IPS-18a (cell line): ENCODE measurements at regions not wholly inside any gene's neighbourhood (a gene's known extent, or its start where the extent isn't known, plus 50 kb on each side); places are given as distances from the start of the nearest gene placed in this dataset.
"Not testable (repeated sequence)": the region's sequence is repeated elsewhere in the genome, so short reads cannot be mapped to it uniquely, and the experiment has no call there.

Experiments used
- H3K27ac ChIP-seq: one replicate; pipeline ENCODE4 v1.5.1; 2013; ENCODE audit warnings: low read length
- H3K27me3 ChIP-seq: one replicate; pipeline ENCODE4 v1.6.1; 2013; ENCODE audit warnings: mild to moderate bottlenecking, low read length; ENCODE audit not compliant: control insufficient read depth, insufficient read depth
- H3K36me3 ChIP-seq: one replicate; pipeline ENCODE4 v1.6.1; 2013; ENCODE audit warnings: low read depth, low read length; ENCODE audit not compliant: control insufficient read depth
- H3K4me1 ChIP-seq: one replicate; pipeline ENCODE4 v1.6.1; 2013; ENCODE audit warnings: low read depth, low read length; ENCODE audit not compliant: control insufficient read depth
- H3K4me3 ChIP-seq: one replicate; pipeline ENCODE4 v1.5.1; 2013; ENCODE audit warnings: low read length
- H3K9ac ChIP-seq: one replicate; pipeline ENCODE4 v1.6.1; 2013; ENCODE audit warnings: mild to moderate bottlenecking, low read length, moderate library complexity
- H3K9me3 ChIP-seq: one replicate; pipeline ENCODE4 v1.6.1; 2013; ENCODE audit warnings: low read depth, low read length; ENCODE audit not compliant: control insufficient read depth

- Histone ChIP-seq H3K27me3 (no peaks in the 10 kb centered on the region), H3K4me3 (no peak overlapping the region), H3K27ac (no peak overlapping the region), H3K9ac (no peak overlapping the region), H3K4me1 (no peaks in the 10 kb centered on the region), H3K9me3 (no peaks in the 10 kb centered on the region), H3K36me3 (no peaks in the 10 kb centered on the region)
These were observed 530.5 kb upstream of the PTCHD4 start for GRCh38 chr6:48641544-48641943.

GRCh38 chr6:48638796-48639195 is 527.8 kb upstream of the PTCHD4 start:
- not testable (repeated sequence) for H3K4me3 ChIP-seq, H3K9ac ChIP-seq, H3K9me3 ChIP-seq, H3K4me1 ChIP-seq, H3K36me3 ChIP-seq, H3K27ac ChIP-seq, H3K27me3 ChIP-seq

GRCh38 chr6:48630511-48630910 is 519.5 kb upstream of the PTCHD4 start:
- no peak overlapping the region for H3K27ac ChIP-seq

DNA sequence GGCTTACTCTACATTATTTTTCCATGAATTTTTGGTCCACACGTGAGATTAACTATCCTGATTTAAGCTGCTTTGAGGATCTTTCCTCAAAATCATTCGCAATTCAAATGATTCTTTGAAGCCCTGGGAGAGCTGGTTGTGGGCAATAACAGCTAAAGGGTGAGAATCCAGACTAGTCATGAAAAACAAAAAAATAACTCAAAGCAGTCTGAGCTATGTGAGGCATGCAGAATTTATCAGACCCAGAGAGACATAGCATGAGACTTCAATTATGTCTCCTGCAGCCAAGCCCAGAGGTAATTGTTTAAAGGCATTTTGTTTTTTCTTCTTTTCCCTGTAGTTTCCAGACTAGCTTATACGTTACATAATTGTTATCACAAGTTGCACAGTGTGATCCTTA is 517.3 kb upstream of the PTCHD4 start:
- no peaks in the 10 kb centered on the region for H3K9me3 ChIP-seq
- H3K27ac ChIP-seq: no peak overlapping the region
- no peak overlapping the region for H3K9ac ChIP-seq
- no peaks in the 10 kb centered on the region for H3K36me3 ChIP-seq
- H3K27me3 ChIP-seq: no peaks in the 10 kb centered on the region
- H3K4me1 ChIP-seq: no peaks in the 10 kb centered on the region
- H3K4me3 ChIP-seq: no peak overlapping the region

More at GRCh38 chr6:48630511-48630910, 519.5 kb upstream of the PTCHD4 start:
- Histone ChIP-seq H3K36me3 (no peaks in the 10 kb centered on the region), H3K9me3 (no peaks in the 10 kb centered on the region), H3K9ac (no peak overlapping the region), H3K4me1 (no peaks in the 10 kb centered on the region), H3K27me3 (no peaks in the 10 kb centered on the region), H3K4me3 (no peak overlapping the region)

GRCh38 chr6:48626421-48626820 is 515.4 kb upstream of the PTCHD4 start:
- H3K4me1 ChIP-seq: no peaks in the 10 kb centered on the region
- no peak overlapping the region for H3K27ac ChIP-seq
- no peak overlapping the region for H3K9ac ChIP-seq
- H3K4me3 ChIP-seq: no peak overlapping the region
- no peaks in the 10 kb centered on the region for H3K36me3 ChIP-seq
- H3K9me3 ChIP-seq: no peaks in the 10 kb centered on the region
- no peaks in the 10 kb centered on the region for H3K27me3 ChIP-seq

GRCh38 chr6:48624631-48625030 is 513.6 kb upstream of the PTCHD4 start:
- no peaks in the 10 kb centered on the region for H3K9me3 ChIP-seq
- H3K9ac ChIP-seq: no peak overlapping the region
- no peaks in the 10 kb centered on the region for H3K27me3 ChIP-seq
- H3K36me3 ChIP-seq: no peaks in the 10 kb centered on the region
- H3K4me3 ChIP-seq: no peak overlapping the region
- H3K4me1 ChIP-seq: no peaks in the 10 kb centered on the region
- H3K27ac ChIP-seq: no peak overlapping the region

DNA sequence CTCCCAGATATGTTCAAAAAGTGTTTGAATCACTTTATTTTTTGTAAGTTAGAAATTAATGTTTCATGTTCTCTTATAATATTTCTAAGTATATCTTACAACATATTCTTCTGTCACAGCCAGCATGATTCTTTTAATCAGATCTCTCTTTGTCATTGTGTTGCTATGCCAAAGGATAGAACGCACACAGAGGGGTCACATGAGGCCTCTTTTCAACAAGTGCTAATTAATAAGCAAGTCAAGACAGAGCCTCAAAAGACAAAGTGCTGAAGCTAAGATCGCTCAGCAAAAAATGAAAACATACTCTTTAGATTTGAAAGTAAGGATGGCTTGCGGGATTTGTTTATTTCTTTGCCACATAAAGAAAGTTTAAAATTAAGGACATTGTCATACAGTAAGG is 508.8 kb upstream of the PTCHD4 start:
- no peak overlapping the region for H3K4me3 ChIP-seq
- no peaks in the 10 kb centered on the region for H3K4me1 ChIP-seq
- H3K27ac ChIP-seq: no peak overlapping the region
- no peaks in the 10 kb centered on the region for H3K36me3 ChIP-seq
- H3K9me3 ChIP-seq: no peaks in the 10 kb centered on the region
- no peaks in the 10 kb centered on the region for H3K27me3 ChIP-seq
- H3K9ac ChIP-seq: no peak overlapping the region

- no peaks in the 10 kb centered on the region for H3K4me1 ChIP-seq
- no peak overlapping the region for H3K4me3 ChIP-seq
- no peaks in the 10 kb centered on the region for H3K9me3 ChIP-seq
- no peaks in the 10 kb centered on the region for H3K27me3 ChIP-seq
- H3K36me3 ChIP-seq: no peaks in the 10 kb centered on the region
- no peak overlapping the region for H3K27ac ChIP-seq
- no peak overlapping the region for H3K9ac ChIP-seq
These were observed 504.0 kb upstream of the PTCHD4 start for GRCh38 chr6:48615041-48615440.

DNA sequence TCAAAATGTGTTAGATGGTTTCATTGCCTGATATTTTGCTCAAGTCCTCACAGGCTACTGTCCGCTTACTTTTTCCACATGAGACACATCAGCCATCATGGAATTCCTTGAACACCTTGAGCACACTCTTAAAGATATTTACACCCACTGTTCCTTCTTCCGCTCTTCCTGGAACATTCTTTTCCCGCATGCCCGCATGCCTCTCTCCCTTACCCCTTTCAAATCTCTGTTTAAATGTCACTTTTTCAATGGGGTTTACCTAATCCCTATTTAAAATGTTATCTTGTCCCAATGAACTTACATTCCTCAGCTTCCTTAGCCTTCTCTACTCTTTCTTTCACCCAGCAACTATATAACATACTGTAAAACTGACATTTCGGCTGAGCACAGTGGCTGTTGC is 503.3 kb upstream of the PTCHD4 start:
- H3K4me1 ChIP-seq: no peaks in the 10 kb centered on the region
- no peak overlapping the region for H3K9ac ChIP-seq
- H3K4me3 ChIP-seq: no peak overlapping the region
- H3K27ac ChIP-seq: no peak overlapping the region
- H3K27me3 ChIP-seq: no peaks in the 10 kb centered on the region
- H3K9me3 ChIP-seq: no peaks in the 10 kb centered on the region
- H3K36me3 ChIP-seq: no peaks in the 10 kb centered on the region

DNA sequence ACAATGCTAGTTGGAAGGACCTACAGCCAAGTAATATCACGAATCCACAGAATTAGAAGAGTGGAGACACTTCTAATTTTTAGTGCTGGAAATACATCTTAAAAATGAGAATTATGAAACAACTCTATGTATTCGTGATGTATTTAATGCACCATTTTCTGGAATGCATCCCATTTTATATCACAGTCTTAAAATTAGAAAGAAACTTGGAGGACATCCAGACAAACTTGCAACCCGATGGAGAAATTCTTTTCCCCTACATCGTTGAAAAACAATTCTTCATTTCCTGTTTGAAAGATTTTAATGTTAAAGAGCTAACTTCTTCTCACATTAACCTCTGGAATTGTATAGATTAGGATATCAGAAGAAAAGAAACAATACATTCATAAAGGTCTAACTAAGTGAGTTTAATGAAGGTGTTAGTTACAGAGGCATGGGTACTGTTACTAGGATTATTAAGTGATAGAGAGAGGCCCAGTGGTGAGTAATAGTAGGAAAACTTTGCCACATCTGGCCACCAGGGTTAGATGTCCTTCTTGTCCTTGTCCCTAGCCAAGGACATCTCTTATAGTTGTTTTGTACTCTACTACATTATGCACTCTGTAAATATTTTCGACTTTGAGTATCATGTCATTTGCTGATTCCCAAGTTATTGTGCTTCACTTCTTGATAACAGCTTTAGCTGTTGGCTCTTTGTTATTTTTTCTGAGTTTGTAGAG is 502.4 kb upstream of the PTCHD4 start:
- H3K27ac ChIP-seq: no peak overlapping the region
- no peak overlapping the region for H3K4me3 ChIP-seq
- no peaks in the 10 kb centered on the region for H3K27me3 ChIP-seq
- no peaks in the 10 kb centered on the region for H3K4me1 ChIP-seq
- H3K36me3 ChIP-seq: no peaks in the 10 kb centered on the region
- no peaks in the 10 kb centered on the region for H3K9me3 ChIP-seq
- H3K9ac ChIP-seq: no peak overlapping the region

GRCh38 chr6:48611332-48611731 is 500.3 kb upstream of the PTCHD4 start:
- Histone ChIP-seq H3K27me3 (no peaks in the 10 kb centered on the region), H3K36me3 (no peaks in the 10 kb centered on the region), H3K9ac (no peak overlapping the region), H3K4me1 (no peaks in the 10 kb centered on the region), H3K9me3 (no peaks in the 10 kb centered on the region), H3K4me3 (no peak overlapping the region), H3K27ac (no peak overlapping the region)

- Histone ChIP-seq H3K27ac (no peak overlapping the region), H3K9me3 (no peaks in the 10 kb centered on the region), H3K27me3 (no peaks in the 10 kb centered on the region), H3K9ac (no peak overlapping the region), H3K4me3 (no peak overlapping the region), H3K36me3 (no peaks in the 10 kb centered on the region), H3K4me1 (no peaks in the 10 kb centered on the region)
These were observed 499.8 kb upstream of the PTCHD4 start for GRCh38 chr6:48610846-48611245.
